Neural progenitor cell (in vitro differentiated cells): ENCODE measurements at regions not wholly inside any gene's neighbourhood (a gene's known extent, or its start where the extent isn't known, plus 50 kb on each side); places are given as distances from the start of the nearest gene placed in this dataset.

ENCODE experiments used
- DNase-seq: peaks from one replicate; pipeline ENCODE4 v3.0.0-alpha.2; 2016; ENCODE audit warnings: low spot score
- H2AFZ ChIP-seq: fragments of 200-600 bp; sonication (generic); replicated peaks from 2 replicates; pipeline ENCODE4 v1.6.1; 2016; ENCODE audit warnings: antibody characterized with exemption
- H3F3A ChIP-seq: fragments of 200-600 bp; sonication (generic); 2 replicates; pipeline ENCODE4 v1.6.1; 2016; ENCODE audit warnings: antibody characterized with exemption, low read depth
- H3K27ac ChIP-seq: fragments of 200-600 bp; sonication (generic); 2 replicates; pipeline ENCODE4 v1.5.1; 2016; ENCODE audit warnings: mild to moderate bottlenecking
- H3K27me3 ChIP-seq: fragments of 200-600 bp; sonication (generic); 2 replicates; pipeline ENCODE4 v1.6.1; 2016; ENCODE audit warnings: mild to moderate bottlenecking, moderate library complexity
- H3K36me3 ChIP-seq: fragments of 200-600 bp; sonication (generic); 2 replicates; pipeline ENCODE4 v1.5.1; 2016
- H3K4me1 ChIP-seq: fragments of 200-600 bp; sonication (generic); 2 replicates; pipeline ENCODE4 v1.6.1; 2016; ENCODE audit warnings: mixed run types
- H3K4me2 ChIP-seq: fragments of 200-600 bp; sonication (generic); 2 replicates; pipeline ENCODE4 v1.6.1; 2016
- H3K4me3 ChIP-seq: fragments of 200-600 bp; sonication (generic); 2 replicates; pipeline ENCODE4 v1.5.1; 2016
- H3K79me2 ChIP-seq: fragments of 200-600 bp; sonication (generic); 2 replicates; pipeline ENCODE4 v1.6.1; 2016; ENCODE audit warnings: low read depth
- H3K9ac ChIP-seq: fragments of 200-600 bp; sonication (generic); 2 replicates; pipeline ENCODE4 v1.6.1; 2016
- H3K9me3 ChIP-seq: fragments of 200-600 bp; sonication (generic); 2 replicates; pipeline ENCODE4 v1.5.1; 2016; ENCODE audit warnings: low read depth
- H4K20me1 ChIP-seq: fragments of 200-600 bp; sonication (generic); 2 replicates; pipeline ENCODE4 v1.6.1; 2016; ENCODE audit warnings: low read depth
- H3K27ac Mint-ChIP-seq: 3 replicates; pipeline ENCODE4 v1.8.0; 2021; ENCODE audit warnings: mixed read lengths
- H3K27me3 Mint-ChIP-seq: 2 replicates; pipeline ENCODE4 v1.8.0; 2022; ENCODE audit warnings: low read depth, mild to moderate bottlenecking, inconsistent platforms, moderate library complexity, mixed read lengths; ENCODE audit not compliant: insufficient read depth
- H3K36me3 Mint-ChIP-seq: 3 replicates; pipeline ENCODE4 v1.8.0; 2021; ENCODE audit warnings: mixed read lengths
- H3K4me1 Mint-ChIP-seq: 3 replicates; pipeline ENCODE4 v1.8.0; 2021; ENCODE audit warnings: mixed read lengths
- H3K4me3 Mint-ChIP-seq: 3 replicates; pipeline ENCODE4 v1.8.0; 2021; ENCODE audit warnings: mild to moderate bottlenecking, moderate library complexity, mixed read lengths
- H3K9me3 Mint-ChIP-seq: 3 replicates; pipeline ENCODE4 v1.8.0; 2020; ENCODE audit warnings: mixed read lengths
- CTCF ChIP-seq: fragments of 200-600 bp; sonication (generic); IDR thresholded peaks from 2 replicates; pipeline ENCODE4 v1.5.1; 2017; ENCODE audit warnings: antibody characterized with exemption, mild to moderate bottlenecking
- EZH2 ChIP-seq: fragments of 200-600 bp; sonication (generic); IDR thresholded peaks from 2 replicates; pipeline ENCODE4 v1.6.1; 2017; ENCODE audit warnings: antibody characterized with exemption, mild to moderate bottlenecking, moderate library complexity
- EZH2phosphoT487 ChIP-seq: fragments of 200-600 bp; sonication (generic); IDR thresholded peaks from 2 replicates; pipeline ENCODE4 v1.6.1; 2017; ENCODE audit warnings: antibody characterized with exemption

DNA sequence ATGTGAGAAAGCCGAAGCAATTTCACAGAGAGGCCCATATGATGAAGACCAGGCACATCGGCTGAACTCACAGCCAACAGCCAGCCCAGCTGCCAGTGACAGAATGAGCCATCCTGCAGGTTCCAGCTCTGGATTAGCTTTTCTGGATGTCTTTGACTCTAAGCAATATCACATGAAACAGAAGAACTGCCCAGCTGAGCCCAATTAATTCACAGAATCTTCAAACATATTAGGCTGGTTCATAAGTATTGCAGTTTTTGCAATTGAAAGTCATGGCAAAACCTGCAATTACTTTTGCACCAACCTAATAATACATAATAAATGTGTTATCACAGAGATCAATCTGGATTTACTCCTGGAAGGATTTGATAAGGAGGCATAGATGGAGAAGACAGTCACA, 299.9 kb downstream of the RAB28 start:
- H3K36me3 Mint-ChIP-seq = no peaks in the 10 kb centered on the region

GRCh38 chr4:13182133-13182532, 302.0 kb downstream of the RAB28 start:
- H3K4me1 ChIP-seq = peaks cover 5% of the 10 kb centered on the region
- DNase-seq = no peak
- H2AFZ ChIP-seq = no peak overlapping the region
- no peak overlapping the region for H3K27ac Mint-ChIP-seq
- no peak overlapping the region for H3K4me3 ChIP-seq
- H3K4me2 ChIP-seq = no peak overlapping the region
- H3K27me3 Mint-ChIP-seq = no peaks in the 10 kb centered on the region
- H3K36me3 Mint-ChIP-seq = no peaks in the 10 kb centered on the region
- H3K9me3 Mint-ChIP-seq = no peaks in the 10 kb centered on the region
- H3K9me3 ChIP-seq = no peaks in the 10 kb centered on the region
- TF ChIP-seq CTCF (no peak), EZH2phosphoT487 (no peak), EZH2 (no peak)
- H3K79me2 ChIP-seq = no peaks in the 10 kb centered on the region
- H3K9ac ChIP-seq = no peak overlapping the region
- H4K20me1 ChIP-seq = no peaks in the 10 kb centered on the region
- no peaks in the 10 kb centered on the region for H3K27me3 ChIP-seq
- no peaks in the 10 kb centered on the region for H3K4me1 Mint-ChIP-seq
- H3K4me3 Mint-ChIP-seq = no peak overlapping the region
- no peak overlapping the region for H3K27ac ChIP-seq
- no peaks in the 10 kb centered on the region for H3K36me3 ChIP-seq
- no peaks in the 10 kb centered on the region for H3F3A ChIP-seq

More for the DNA sequence above, 299.9 kb downstream of the RAB28 start:
- Mint-ChIP-seq H3K4me3 (no peak overlapping the region), H3K4me1 (no peaks in the 10 kb centered on the region), H3K27me3 (no peaks in the 10 kb centered on the region), H3K27ac (no peak overlapping the region), H3K9me3 (no peaks in the 10 kb centered on the region)
- H3K27ac ChIP-seq = no peak overlapping the region
- no peaks in the 10 kb centered on the region for H3K79me2 ChIP-seq
- H3K36me3 ChIP-seq = no peaks in the 10 kb centered on the region
- no peak overlapping the region for H3K4me3 ChIP-seq
- H3K4me1 ChIP-seq = no peaks in the 10 kb centered on the region
- DNase-seq = no peak
- H4K20me1 ChIP-seq = no peaks in the 10 kb centered on the region
- TF ChIP-seq EZH2phosphoT487 (no peak), CTCF (no peak), EZH2 (no peak)
- H3F3A ChIP-seq = no peaks in the 10 kb centered on the region
- H2AFZ ChIP-seq = no peak overlapping the region
- no peak overlapping the region for H3K4me2 ChIP-seq
- no peak overlapping the region for H3K9ac ChIP-seq
- H3K27me3 ChIP-seq = no peaks in the 10 kb centered on the region
- no peaks in the 10 kb centered on the region for H3K9me3 ChIP-seq

DNA sequence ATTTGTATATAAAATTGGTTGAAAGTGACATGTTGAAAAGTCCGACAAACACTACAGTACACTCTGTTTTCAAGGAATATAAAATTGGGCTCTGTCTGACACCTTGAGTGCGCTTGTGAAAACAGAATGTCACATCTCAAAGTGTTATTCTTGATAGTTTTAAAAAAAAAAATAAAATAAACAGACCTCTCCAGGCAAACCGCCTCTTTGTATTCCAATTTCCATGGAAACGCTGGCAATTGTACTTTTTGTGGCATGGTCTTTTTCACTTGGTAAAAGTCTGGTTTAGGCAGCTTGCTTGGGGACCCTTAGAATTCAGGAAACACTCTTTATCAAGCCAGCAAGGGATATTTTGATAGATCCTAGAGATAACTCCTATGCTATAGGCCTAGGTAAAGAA, 302.5 kb downstream of the RAB28 start:
- no peak overlapping the region for H3K4me3 Mint-ChIP-seq
- Histone ChIP-seq H3K9me3 (no peaks in the 10 kb centered on the region), H3K4me1 (peaks cover 5% of the 10 kb centered on the region), H3K9ac (no peak overlapping the region), H3F3A (no peaks in the 10 kb centered on the region), H3K27ac (no peak overlapping the region), H4K20me1 (no peaks in the 10 kb centered on the region), H3K79me2 (no peaks in the 10 kb centered on the region), H3K27me3 (no peaks in the 10 kb centered on the region), H2AFZ (no peak overlapping the region), H3K4me3 (no peak overlapping the region), H3K4me2 (no peak overlapping the region), H3K36me3 (no peaks in the 10 kb centered on the region)
- H3K27me3 Mint-ChIP-seq = no peaks in the 10 kb centered on the region
- H3K9me3 Mint-ChIP-seq = no peaks in the 10 kb centered on the region
- TF ChIP-seq EZH2phosphoT487 = no peak
- TF ChIP-seq CTCF = no peak
- TF ChIP-seq EZH2 = no peak
- no peak overlapping the region for H3K27ac Mint-ChIP-seq
- DNase-seq = no peak
- no peaks in the 10 kb centered on the region for H3K36me3 Mint-ChIP-seq
- H3K4me1 Mint-ChIP-seq = peaks cover 3% of the 10 kb centered on the region
